Vagina (tissue), 2 donors: ENCODE measurements at regions not wholly inside any gene's neighbourhood (a gene's known extent, or its start where the extent isn't known, plus 50 kb on each side); places are given as distances from the start of the nearest gene placed in this dataset.

ENCODE experiments used
- CTCF ChIP-seq, 3 experiments: fragments of 450-650 bp in 2 of 3; fragments of 200-600 bp in 1 of 3; sonication (generic) in 1 of 3; IDR thresholded peaks; one replicate each; pipeline ENCODE4 v1.5.1; 2017 to 2019; ENCODE audit warnings: antibody characterized with exemption in 3 of 3, mild to moderate bottlenecking in 2 of 3, moderate library complexity in 2 of 3
- POLR2A ChIP-seq, 2 donors: fragments of 450-650 bp; IDR thresholded peaks; one replicate each; pipeline ENCODE4 v1.6.1; 2017; ENCODE audit warnings: antibody characterized with exemption in 2 of 2, mild to moderate bottlenecking in 2 of 2, moderate library complexity in 2 of 2

GRCh38 chr4:24364852-24365251, 219.5 kb downstream of the DHX15 start:
- TF ChIP-seq CTCF (IDR thresholded peaks at IDR 0.05) (no peak), POLR2A (IDR thresholded peaks at IDR 0.05) (no peak)
